Tibial artery (tissue), 4 donors: ENCODE measurements at regions not wholly inside any gene's neighbourhood (a gene's known extent, or its start where the extent isn't known, plus 50 kb on each side); places are given as distances from the start of the nearest gene placed in this dataset.
"Not testable (repeated sequence)": the region's sequence is repeated elsewhere in the genome, so short reads cannot be mapped to it uniquely, and the experiment has no call there.

Experiments
- DNase-seq, 2 donors: peaks; one replicate each; pipeline ENCODE4 v3.0.0-alpha.2; 2019
- H3K27ac ChIP-seq, 2 donors: fragments of 200-600 bp; sonication (generic) in 1 of 2; 1 replicate in 1 of 2; 2 replicates in 1 of 2; pipeline ENCODE4 v1.5.1; 2018 to 2019; ENCODE audit warnings: mild to moderate bottlenecking in 1 of 2
- H3K27me3 ChIP-seq, 2 donors: fragments of 200-600 bp; sonication (generic) in 1 of 2; one replicate each; pipeline versions ENCODE4 v1.5.1 to v1.6.0; 2016 to 2019
- H3K36me3 ChIP-seq, 3 donors: fragments of 200-600 bp; sonication (generic) in 2 of 3; one replicate each; pipeline ENCODE4 v1.5.1; 2016 to 2019; ENCODE audit warnings: mild to moderate bottlenecking in 2 of 3
- H3K4me1 ChIP-seq, 4 donors: fragments of 200-600 bp; sonication (generic) in 2 of 4; 1 replicate in 3 of 4; 2 replicates in 1 of 4; pipeline ENCODE4 v1.5.1; 2016 to 2019
- H3K4me3 ChIP-seq, 2 donors: fragments of 200-600 bp; sonication (generic) in 1 of 2; 1 replicate in 1 of 2; 2 replicates in 1 of 2; pipeline ENCODE4 v1.5.1; 2018 to 2019; ENCODE audit warnings: mild to moderate bottlenecking in 2 of 2
- H3K9me3 ChIP-seq, 3 donors: fragments of 200-600 bp; sonication (generic) in 1 of 3; one replicate each; pipeline ENCODE4 v1.5.1; 2016 to 2019
- CTCF ChIP-seq, 2 experiments: fragments of 200-600 bp in 1 of 2; fragments of 450-650 bp in 1 of 2; IDR thresholded peaks; one replicate each; pipeline ENCODE4 v1.5.1; 2017 to 2019; ENCODE audit warnings: antibody characterized with exemption in 2 of 2, mild to moderate bottlenecking in 1 of 2, moderate library complexity in 1 of 2
- intact Hi-C: fragments of 100-400 bp; cut with DNase I; formaldehyde crosslinking; loops from one replicate; pipeline ENCODE4 v1.15.0; 2023; ENCODE audit warnings: low total_unique reads

GRCh38 chr7:119963654-119964053, 309.3 kb upstream of the KCND2 start:
- Histone ChIP-seq H3K27ac (no peak overlapping the region), H3K36me3 (no peaks in the 10 kb centered on the region), H3K4me3 (no peak overlapping the region), H3K4me1 (no peaks in the 10 kb centered on the region), H3K27me3 (no peaks in the 10 kb centered on the region), H3K9me3 (no peaks in the 10 kb centered on the region)
- TF ChIP-seq CTCF (IDR thresholded peaks at IDR 0.05) = no peak
- no peak for DNase-seq
- intact Hi-C loops = no loop called here

- Histone ChIP-seq H3K4me3 (no peak overlapping the region), H3K36me3 (no peaks in the 10 kb centered on the region), H3K9me3 (no peaks in the 10 kb centered on the region), H3K4me1 (no peaks in the 10 kb centered on the region), H3K27ac (no peak overlapping the region), H3K27me3 (no peaks in the 10 kb centered on the region)
- no peak for TF ChIP-seq CTCF (IDR thresholded peaks at IDR 0.05)
- intact Hi-C loops = no loop called here
- no peak for DNase-seq
Observed at GRCh38 chr7:119964065-119964464, 308.9 kb upstream of the KCND2 start.

GRCh38 chr7:119964788-119965542, 308.0 kb upstream of the KCND2 start:
- no peaks in the 10 kb centered on the region for H3K9me3 ChIP-seq
- no peaks in the 10 kb centered on the region for H3K36me3 ChIP-seq
- TF ChIP-seq CTCF (IDR thresholded peaks at IDR 0.05) = no peak
- H3K27me3 ChIP-seq = no peaks in the 10 kb centered on the region
- H3K4me1 ChIP-seq = no peaks in the 10 kb centered on the region
- H3K27ac ChIP-seq = no peak overlapping the region
- intact Hi-C loops = no loop called here
- H3K4me3 ChIP-seq = no peak overlapping the region
- no peak for DNase-seq

- Histone ChIP-seq H3K27ac (no peak overlapping the region), H3K27me3 (no peaks in the 10 kb centered on the region), H3K36me3 (no peaks in the 10 kb centered on the region), H3K4me3 (no peak overlapping the region), H3K9me3 (no peaks in the 10 kb centered on the region), H3K4me1 (no peaks in the 10 kb centered on the region)
- intact Hi-C loops = no loop called here
- no peak for TF ChIP-seq CTCF (IDR thresholded peaks at IDR 0.05)
- DNase-seq = no peak
Observed at GRCh38 chr7:119967221-119967620, 305.8 kb upstream of the KCND2 start.

GRCh38 chr7:119968411-119968810, 304.6 kb upstream of the KCND2 start:
- H3K4me1 ChIP-seq, DNase-seq, intact Hi-C loops, H3K36me3 ChIP-seq, H3K27me3 ChIP-seq, H3K9me3 ChIP-seq, H3K27ac ChIP-seq, H3K4me3 ChIP-seq: not testable (repeated sequence)

GRCh38 chr7:119969054-119969453, 303.9 kb upstream of the KCND2 start:
- Histone ChIP-seq H3K4me3 (no peak overlapping the region), H3K4me1 (no peaks in the 10 kb centered on the region), H3K27ac (no peak overlapping the region), H3K27me3 (no peaks in the 10 kb centered on the region), H3K36me3 (no peaks in the 10 kb centered on the region), H3K9me3 (no peaks in the 10 kb centered on the region)
- no peak for TF ChIP-seq CTCF (IDR thresholded peaks at IDR 0.05)
- intact Hi-C loops = no loop called here
- no peak for DNase-seq
